Memory B cell (primary cell): ENCODE measurements at regions not wholly inside any gene's neighbourhood (a gene's known extent, or its start where the extent isn't known, plus 50 kb on each side); places are given as distances from the start of the nearest gene placed in this dataset.

Source experiments
- ATAC-seq: fragments of 150-1000 bp; cut with Tn5 transposase; 2 replicates; pipeline ENCODE4 v1.10.0; 2021; ENCODE audit warnings: low read depth, mild to moderate bottlenecking, moderate library complexity
- DNase-seq, 2 donors: peaks; one replicate each; pipeline ENCODE4 v3.0.0; 2022; ENCODE audit warnings: low spot score in 2 of 2
- H3K27ac Mint-ChIP-seq: one replicate; pipeline ENCODE4 v1.8.0; 2022; ENCODE audit warnings: mild to moderate bottlenecking, moderate library complexity, mixed read lengths
- H3K27me3 Mint-ChIP-seq: one replicate; pipeline ENCODE4 v1.8.0; 2022; ENCODE audit warnings: mixed read lengths
- H3K36me3 Mint-ChIP-seq: one replicate; pipeline ENCODE4 v1.8.0; 2022; ENCODE audit warnings: mild to moderate bottlenecking, mixed read lengths
- H3K4me1 Mint-ChIP-seq: one replicate; pipeline ENCODE4 v1.8.0; 2022; ENCODE audit warnings: mixed read lengths
- H3K4me3 Mint-ChIP-seq: one replicate; pipeline ENCODE4 v1.8.0; 2022; ENCODE audit warnings: mild to moderate bottlenecking, moderate library complexity, mixed read lengths
- H3K9me3 Mint-ChIP-seq: one replicate; pipeline ENCODE4 v1.8.0; 2022; ENCODE audit warnings: mixed read lengths

GRCh38 chr3:159629329-159630084 is 359.1 kb upstream of the IL12A start:
- H3K27me3 Mint-ChIP-seq = no peaks in the 10 kb centered on the region
- no peaks in the 10 kb centered on the region for H3K36me3 Mint-ChIP-seq
- H3K27ac Mint-ChIP-seq = no peak overlapping the region
- H3K4me3 Mint-ChIP-seq = no peak overlapping the region
- H3K9me3 Mint-ChIP-seq = no peaks in the 10 kb centered on the region
- H3K4me1 Mint-ChIP-seq = no peaks in the 10 kb centered on the region
- ATAC-seq (no peak), DNase-seq (no peak)

GRCh38 chr3:159631226-159631625 is 357.4 kb upstream of the IL12A start:
- H3K4me3 Mint-ChIP-seq = no peak overlapping the region

GRCh38 chr3:159632128-159632527 is 356.5 kb upstream of the IL12A start:
- Mint-ChIP-seq H3K27ac (no peak overlapping the region), H3K36me3 (no peaks in the 10 kb centered on the region), H3K9me3 (no peaks in the 10 kb centered on the region), H3K4me3 (no peak overlapping the region), H3K4me1 (no peaks in the 10 kb centered on the region), H3K27me3 (no peaks in the 10 kb centered on the region)
- no peak for DNase-seq
- ATAC-seq = no peak

More at GRCh38 chr3:159631226-159631625, 357.4 kb upstream of the IL12A start:
- Mint-ChIP-seq H3K27ac (no peak overlapping the region), H3K36me3 (no peaks in the 10 kb centered on the region), H3K27me3 (no peaks in the 10 kb centered on the region), H3K4me1 (no peaks in the 10 kb centered on the region), H3K9me3 (no peaks in the 10 kb centered on the region)
- ATAC-seq (no peak), DNase-seq (no peak)

GRCh38 chr3:159632851-159633250 is 355.8 kb upstream of the IL12A start:
- no peaks in the 10 kb centered on the region for H3K36me3 Mint-ChIP-seq
- H3K9me3 Mint-ChIP-seq = no peaks in the 10 kb centered on the region
- no peaks in the 10 kb centered on the region for H3K4me1 Mint-ChIP-seq
- no peaks in the 10 kb centered on the region for H3K27me3 Mint-ChIP-seq
- H3K4me3 Mint-ChIP-seq = no peak overlapping the region
- ATAC-seq = no peak
- DNase-seq = no peak
- H3K27ac Mint-ChIP-seq = no peak overlapping the region

- Mint-ChIP-seq H3K9me3 (no peaks in the 10 kb centered on the region), H3K27me3 (no peaks in the 10 kb centered on the region), H3K36me3 (no peaks in the 10 kb centered on the region), H3K27ac (no peak overlapping the region), H3K4me3 (no peak overlapping the region), H3K4me1 (no peaks in the 10 kb centered on the region)
- no peak for DNase-seq
- no peak for ATAC-seq
Observed at GRCh38 chr3:159634483-159634882, 354.2 kb upstream of the IL12A start.

- Mint-ChIP-seq H3K27ac (no peak overlapping the region), H3K27me3 (no peaks in the 10 kb centered on the region), H3K9me3 (no peaks in the 10 kb centered on the region), H3K4me3 (no peak overlapping the region), H3K4me1 (no peaks in the 10 kb centered on the region), H3K36me3 (no peaks in the 10 kb centered on the region)
- ATAC-seq (no peak), DNase-seq (no peak)
Observed at GRCh38 chr3:159635047-159635641, 353.5 kb upstream of the IL12A start.

- no peak overlapping the region for H3K4me3 Mint-ChIP-seq
- no peaks in the 10 kb centered on the region for H3K4me1 Mint-ChIP-seq
- H3K36me3 Mint-ChIP-seq = no peaks in the 10 kb centered on the region
- DNase-seq (no peak), ATAC-seq (no peak)
- no peaks in the 10 kb centered on the region for H3K9me3 Mint-ChIP-seq
- H3K27me3 Mint-ChIP-seq = no peaks in the 10 kb centered on the region
- H3K27ac Mint-ChIP-seq = no peak overlapping the region
Observed at GRCh38 chr3:159637883-159638542, 350.6 kb upstream of the IL12A start.

- H3K27ac Mint-ChIP-seq = no peak overlapping the region
- H3K9me3 Mint-ChIP-seq = peaks cover 1% of the 10 kb centered on the region
- no peaks in the 10 kb centered on the region for H3K4me1 Mint-ChIP-seq
- no peak for ATAC-seq
- DNase-seq = no peak
- no peak overlapping the region for H3K4me3 Mint-ChIP-seq
- H3K27me3 Mint-ChIP-seq = no peaks in the 10 kb centered on the region
- H3K36me3 Mint-ChIP-seq = no peaks in the 10 kb centered on the region
Observed at GRCh38 chr3:159640225-159640624, 348.4 kb upstream of the IL12A start.

GRCh38 chr3:159643406-159643805 is 345.2 kb upstream of the IL12A start:
- H3K27me3 Mint-ChIP-seq = peaks cover 3% of the 10 kb centered on the region
- H3K4me3 Mint-ChIP-seq = no peak overlapping the region
- H3K36me3 Mint-ChIP-seq = no peaks in the 10 kb centered on the region
- peaks cover 4% of the 10 kb centered on the region for H3K9me3 Mint-ChIP-seq
- no peak for ATAC-seq
- no peak overlapping the region for H3K27ac Mint-ChIP-seq
- no peak for DNase-seq
- no peaks in the 10 kb centered on the region for H3K4me1 Mint-ChIP-seq

GRCh38 chr3:159645874-159646273 is 342.8 kb upstream of the IL12A start:
- no peak for ATAC-seq

GRCh38 chr3:159649951-159650350 is 338.7 kb upstream of the IL12A start:
- no peaks in the 10 kb centered on the region for H3K4me1 Mint-ChIP-seq
- H3K36me3 Mint-ChIP-seq = no peaks in the 10 kb centered on the region
- no peak for DNase-seq
- peaks cover 5% of the 10 kb centered on the region for H3K27me3 Mint-ChIP-seq
- no peak overlapping the region for H3K27ac Mint-ChIP-seq
- ATAC-seq = no peak
- no peak overlapping the region for H3K4me3 Mint-ChIP-seq
- H3K9me3 Mint-ChIP-seq = peaks cover 5% of the 10 kb centered on the region

More at GRCh38 chr3:159645874-159646273, 342.8 kb upstream of the IL12A start:
- Mint-ChIP-seq H3K27ac (no peak overlapping the region), H3K27me3 (peaks cover 3% of the 10 kb centered on the region), H3K36me3 (no peaks in the 10 kb centered on the region), H3K4me3 (no peak overlapping the region), H3K4me1 (no peaks in the 10 kb centered on the region), H3K9me3 (peaks cover 4% of the 10 kb centered on the region)
- no peak for DNase-seq

- ATAC-seq = no peak
Observed at GRCh38 chr3:159650726-159651125, 337.9 kb upstream of the IL12A start.

GRCh38 chr3:159652452-159652851 is 336.2 kb upstream of the IL12A start:
- ATAC-seq (no peak), DNase-seq (no peak)
- H3K4me1 Mint-ChIP-seq = no peaks in the 10 kb centered on the region
- H3K9me3 Mint-ChIP-seq = peaks cover 3% of the 10 kb centered on the region
- H3K4me3 Mint-ChIP-seq = no peak overlapping the region
- no peak overlapping the region for H3K27ac Mint-ChIP-seq
- H3K36me3 Mint-ChIP-seq = no peaks in the 10 kb centered on the region
- peaks cover 4% of the 10 kb centered on the region for H3K27me3 Mint-ChIP-seq

More at GRCh38 chr3:159650726-159651125, 337.9 kb upstream of the IL12A start:
- H3K4me3 Mint-ChIP-seq = no peak overlapping the region
- no peak for DNase-seq
- peaks cover 5% of the 10 kb centered on the region for H3K9me3 Mint-ChIP-seq
- peaks cover 7% of the 10 kb centered on the region for H3K27me3 Mint-ChIP-seq
- H3K4me1 Mint-ChIP-seq = no peaks in the 10 kb centered on the region
- H3K27ac Mint-ChIP-seq = no peak overlapping the region
- no peaks in the 10 kb centered on the region for H3K36me3 Mint-ChIP-seq
